ENCODE measurements at regions not wholly inside any gene's neighbourhood (a gene's known extent, or its start where the extent isn't known, plus 50 kb on each side); places are given as distances from the start of the nearest gene placed in this dataset.
"Not testable (repeated sequence)": the region's sequence is repeated elsewhere in the genome, so short reads cannot be mapped to it uniquely, and the experiment has no call there.

DNA sequence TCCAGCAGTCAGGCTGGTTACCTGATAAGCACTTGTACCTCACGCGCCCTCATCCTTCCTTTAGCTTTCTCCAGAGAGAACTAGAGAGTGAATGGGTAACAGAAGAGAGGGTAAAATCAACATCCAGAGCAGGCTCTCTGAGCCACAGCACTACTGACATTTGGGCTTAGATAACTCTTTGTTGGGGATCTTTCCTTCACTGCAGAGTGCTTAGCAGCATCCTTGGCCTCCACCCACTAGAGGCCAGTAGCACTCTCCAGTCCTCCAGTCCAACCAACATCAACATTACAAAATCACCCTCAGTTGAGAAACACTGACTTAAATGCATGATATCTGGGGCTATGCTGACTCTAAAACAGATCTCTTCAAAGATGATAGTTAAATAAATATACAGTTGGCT, 220.7 kb downstream of the TACR3 start:
- no peak for DNase-seq

- no peak for DNase-seq
These were observed 221.4 kb downstream of the TACR3 start for GRCh38 chr4:103498161-103499070.

DNA sequence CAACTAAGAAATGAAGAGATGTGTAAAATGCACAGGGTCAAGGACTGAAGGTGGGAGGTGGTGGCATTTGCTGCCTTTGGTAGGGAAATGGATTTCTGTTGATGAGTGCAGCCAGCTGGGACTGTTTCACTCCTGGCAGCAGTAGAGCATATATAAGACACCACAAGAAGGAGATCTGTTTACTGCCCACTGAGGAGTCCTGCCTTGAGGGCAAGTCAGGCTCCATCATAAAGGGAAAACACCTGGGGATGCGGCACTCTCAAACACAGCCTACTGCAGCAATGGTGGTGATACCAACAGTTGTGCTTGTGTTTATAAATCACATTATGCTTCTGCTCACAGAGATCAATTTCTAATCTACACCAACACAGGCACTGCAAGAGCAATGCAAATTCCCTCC, 222.1 kb downstream of the TACR3 start:
- DNase-seq = no peak

- DNase-seq = no peak
These were observed 223.0 kb downstream of the TACR3 start for GRCh38 chr4:103496800-103497199.

DNA sequence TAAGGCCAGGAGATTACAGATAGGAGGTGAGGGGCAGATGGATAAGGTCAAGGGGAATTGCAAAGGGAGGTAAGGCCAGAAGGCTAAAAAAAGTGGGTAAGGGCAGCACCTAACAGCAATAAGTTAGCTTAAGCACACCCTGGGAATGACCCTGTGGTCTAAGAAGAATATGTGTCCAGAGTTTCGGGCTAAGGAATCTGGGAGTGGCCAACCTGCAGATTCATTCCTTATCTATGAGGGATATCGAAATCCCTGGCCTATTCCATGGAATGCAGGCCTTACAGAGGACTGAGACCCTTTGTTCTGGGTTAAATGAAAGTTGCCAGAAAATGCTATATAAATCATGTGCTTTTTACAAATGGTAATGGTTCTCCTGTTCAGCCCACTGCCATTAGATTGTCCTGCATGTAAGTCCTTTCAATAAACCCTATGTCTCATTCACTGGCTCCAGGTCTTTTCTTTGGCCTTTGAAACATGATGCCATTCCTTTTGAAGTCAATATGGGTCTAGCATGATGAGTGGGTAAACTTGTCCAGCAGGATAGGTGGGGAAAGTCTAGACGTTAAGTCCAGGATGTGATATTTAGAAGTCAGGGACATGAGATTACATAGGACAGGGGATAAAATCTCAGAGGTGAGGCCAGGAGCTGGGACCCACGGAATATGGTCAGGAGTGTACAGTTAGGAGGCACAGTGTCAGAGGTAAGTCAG, 226.2 kb downstream of the TACR3 start:
- DNase-seq = no peak

GRCh38 chr4:103485296-103485695, 234.5 kb downstream of the TACR3 start:
- not testable (repeated sequence) for DNase-seq

- DNase-seq = no peak
These were observed 235.3 kb downstream of the TACR3 start for GRCh38 chr4:103484521-103484920.

GRCh38 chr4:103482893-103483292, 236.9 kb downstream of the TACR3 start:
- no peak for DNase-seq

DNA sequence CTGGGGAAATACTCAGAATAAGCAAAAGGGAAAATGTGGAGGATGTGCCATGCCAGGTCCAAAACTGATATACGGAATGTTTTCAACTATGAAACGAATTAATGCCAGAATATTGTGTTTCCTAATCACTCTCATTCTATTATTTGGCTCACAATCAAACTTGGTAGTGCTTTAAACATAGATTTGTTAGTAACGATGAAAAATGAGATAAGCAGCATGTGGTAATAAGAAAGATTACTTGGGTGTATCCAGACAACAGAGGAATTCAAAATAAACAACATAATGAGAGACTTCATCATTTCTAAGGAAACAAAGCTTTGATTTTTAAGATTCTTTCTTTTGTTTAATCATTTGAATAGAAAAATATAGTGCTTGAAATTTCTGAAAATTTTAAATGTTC, 237.3 kb downstream of the TACR3 start:
- DNase-seq = no peak

GRCh38 chr4:103478734-103479133, 241.1 kb downstream of the TACR3 start:
- no peak for DNase-seq

DNA sequence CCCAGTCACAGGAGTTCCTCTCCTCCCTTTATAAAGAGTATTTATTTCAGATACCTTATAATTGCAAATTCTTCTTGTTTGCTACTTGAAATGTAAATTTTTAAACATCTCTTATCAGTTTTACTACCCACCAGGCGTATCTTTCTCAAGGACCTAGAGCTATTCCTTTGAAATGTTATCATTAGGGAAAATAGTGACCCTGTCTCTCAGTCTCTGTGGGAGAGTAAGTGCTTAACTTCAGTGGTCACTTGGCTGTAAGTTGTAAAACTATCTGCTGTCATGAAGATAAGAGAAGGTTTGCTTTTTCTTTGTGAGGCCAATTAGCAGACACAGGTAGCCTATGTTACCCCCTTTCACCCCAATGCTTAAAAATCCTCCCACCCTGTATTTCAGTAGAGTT, 241.6 kb downstream of the TACR3 start:
- no peak for DNase-seq

DNA sequence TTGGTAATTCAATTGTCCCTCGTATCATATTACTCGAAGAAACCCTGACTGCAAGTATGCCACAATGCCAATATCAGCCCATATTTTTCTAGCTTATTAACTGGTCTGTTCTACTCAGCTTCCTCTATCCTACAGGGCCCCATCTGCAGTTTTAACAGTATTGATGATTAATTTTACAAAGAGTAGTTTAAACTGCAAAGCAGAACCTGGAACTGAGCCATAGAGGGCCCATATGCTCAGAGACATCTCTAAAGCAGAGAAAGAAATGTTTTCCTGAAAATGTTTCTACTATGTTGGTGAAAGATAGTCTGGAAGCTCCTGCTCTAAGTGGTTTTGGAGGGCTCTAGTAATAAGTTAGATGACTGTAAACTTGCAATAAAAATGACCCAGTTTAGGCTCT, 259.4 kb upstream of the CENPE start:
- DNase-seq = no peak

- no peak for DNase-seq
These were observed 253.2 kb upstream of the CENPE start for GRCh38 chr4:103451341-103451740.

- DNase-seq = no peak
These were observed 252.6 kb upstream of the CENPE start for GRCh38 chr4:103450693-103451092.

GRCh38 chr4:103449296-103450023, 251.3 kb upstream of the CENPE start:
- no peak for DNase-seq

DNA sequence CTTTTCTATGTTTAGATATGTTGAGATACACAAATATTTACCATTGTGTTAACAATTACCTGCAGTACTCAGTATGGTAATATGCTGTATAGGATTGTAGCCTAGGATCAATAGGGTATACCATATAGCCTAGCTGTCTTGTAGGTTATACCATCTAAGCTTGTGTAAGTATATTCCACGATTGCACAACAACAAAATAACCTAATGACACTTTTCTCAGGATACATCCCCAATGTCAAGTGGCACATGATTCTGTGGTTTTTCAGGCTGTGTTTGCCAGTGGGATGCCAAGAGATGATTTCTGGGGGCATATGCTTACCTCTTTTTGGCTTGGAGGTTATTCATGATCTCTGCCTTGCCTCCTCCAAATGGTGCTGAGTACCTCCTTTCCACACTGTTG, 247.2 kb upstream of the CENPE start:
- no peak for DNase-seq

GRCh38 chr4:103443324-103443723, 245.2 kb upstream of the CENPE start:
- DNase-seq = no peak

GRCh38 chr4:103429283-103429682, 231.1 kb upstream of the CENPE start:
- DNase-seq = no peak

- DNase-seq = no peak
These were observed 227.3 kb upstream of the CENPE start for GRCh38 chr4:103425406-103425805.

DNA sequence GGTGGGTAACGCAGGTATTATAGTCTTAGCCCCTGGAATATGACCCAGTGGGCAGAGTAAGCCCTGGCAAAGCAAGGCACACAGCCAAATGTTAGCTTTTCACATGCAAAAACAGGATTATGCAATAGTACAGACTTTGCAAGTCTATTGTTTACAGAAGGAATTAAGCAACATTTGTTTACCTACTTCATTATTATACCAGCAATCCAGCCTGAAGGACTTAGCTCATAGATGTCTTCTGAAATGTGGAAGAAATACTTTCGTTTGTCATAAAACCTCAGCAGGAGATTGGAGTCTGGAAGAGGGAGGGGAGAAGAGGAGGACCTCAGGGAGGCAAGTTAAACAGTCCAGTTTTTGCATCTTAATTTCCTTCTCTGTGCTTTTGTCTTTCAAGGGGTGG, 226.7 kb upstream of the CENPE start:
- DNase-seq = no peak

GRCh38 chr4:103423261-103423660, 225.1 kb upstream of the CENPE start:
- no peak for DNase-seq

GRCh38 chr4:103422467-103423219, 224.5 kb upstream of the CENPE start:
- DNase-seq = no peak

GRCh38 chr4:103415801-103416200, 217.7 kb upstream of the CENPE start:
- DNase-seq = no peak

All from NCI-H2171 treated with DMSO at 0.1 percent for 48 hours (cell line).